HG03135 (cell line): ENCODE measurements at regions not wholly inside any gene's neighbourhood (a gene's known extent, or its start where the extent isn't known, plus 50 kb on each side); places are given as distances from the start of the nearest gene placed in this dataset.
"Not testable (repeated sequence)": the region's sequence is repeated elsewhere in the genome, so short reads cannot be mapped to it uniquely, and the experiment has no call there.

Experiments used
- ATAC-seq: cut with Tn5 transposase; IDR thresholded peaks from one replicate; pipeline ENCODE4 v1.9.1; 2021; ENCODE audit warnings: mild to moderate bottlenecking, moderate library complexity; ENCODE audit not compliant: unreplicated experiment

DNA sequence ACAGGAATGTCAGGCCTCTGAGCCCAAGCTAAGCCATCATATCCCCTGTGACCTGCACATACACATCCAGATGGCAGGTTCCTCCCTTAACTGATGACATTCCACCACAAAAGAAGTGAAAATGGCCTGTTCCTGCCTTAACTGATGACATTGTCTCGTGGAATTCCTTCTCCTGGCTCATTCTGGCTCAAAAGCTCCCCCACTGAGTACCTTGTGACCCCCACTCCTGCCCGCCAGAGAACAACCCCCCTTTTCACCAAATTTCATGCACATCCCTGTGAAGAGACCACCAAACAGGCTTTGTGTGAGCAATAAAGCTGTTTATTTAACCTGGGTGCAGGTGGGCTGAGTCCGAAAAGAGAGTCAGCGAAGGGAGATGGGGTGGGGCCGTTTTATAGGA lies 447.4 kb downstream of the FGF13 start:
- ATAC-seq: not testable (repeated sequence)

GRCh38 chrX:138270931-138271330 lies 440.6 kb downstream of the FGF13 start:
- no peak for ATAC-seq

DNA sequence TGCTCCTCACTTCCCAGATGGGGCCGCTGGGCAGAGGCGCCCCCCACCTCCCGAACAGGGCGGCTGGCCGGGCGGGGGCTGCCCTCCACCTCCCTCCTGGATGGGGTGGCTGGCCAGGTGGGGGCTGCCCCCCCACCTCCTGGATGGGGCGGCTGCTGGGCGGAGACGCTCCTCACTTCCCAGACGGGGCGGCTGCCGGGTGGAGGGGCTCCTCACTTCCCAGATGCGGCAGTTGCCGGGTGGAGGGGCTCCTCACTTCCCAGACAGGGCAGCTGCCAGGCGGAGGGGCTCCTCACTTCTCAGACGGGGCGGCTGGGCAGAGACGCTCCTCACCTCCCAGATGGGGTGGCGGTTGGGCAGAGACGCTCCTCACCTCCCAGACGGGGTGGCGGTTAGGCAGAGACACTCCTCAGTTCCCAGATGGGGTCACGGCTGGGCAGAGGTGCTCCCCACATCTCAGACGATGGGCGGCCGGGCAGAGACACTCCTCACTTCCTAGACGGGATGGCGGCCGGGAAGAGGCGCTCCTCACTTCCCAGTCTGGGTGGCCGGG lies 428.8 kb downstream of the FGF13 start:
- not testable (repeated sequence) for ATAC-seq

DNA sequence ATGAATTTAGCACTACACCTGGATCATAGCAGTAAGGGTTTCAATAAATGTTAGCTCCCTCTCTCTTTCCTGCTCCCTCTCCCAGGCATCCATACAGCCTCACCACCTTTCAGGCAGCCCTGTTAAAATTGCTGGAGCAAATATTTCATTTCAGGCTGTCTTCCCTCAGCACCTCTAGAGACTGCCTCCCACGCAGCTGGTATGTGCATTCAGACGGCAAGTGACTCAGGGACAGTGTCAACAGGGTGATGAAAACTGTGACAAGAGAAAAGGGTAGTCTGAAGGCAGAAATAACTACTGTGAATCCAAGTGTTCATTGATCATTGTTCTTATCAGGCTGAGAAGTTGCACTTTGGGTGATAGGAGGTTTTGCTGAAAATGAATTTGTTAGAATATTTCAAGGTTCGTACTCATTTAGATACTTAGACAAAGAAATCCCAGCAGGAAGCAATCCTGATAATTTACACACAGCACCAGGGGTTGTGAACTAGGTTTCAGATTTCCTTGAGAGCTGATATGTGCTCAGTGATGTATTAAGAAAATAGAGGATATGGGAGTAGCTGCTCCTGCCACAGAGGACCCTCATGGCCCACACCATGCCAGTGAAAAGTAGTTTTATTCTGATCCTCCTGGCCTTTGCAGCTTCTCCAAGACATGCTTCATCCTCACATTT lies 424.2 kb downstream of the FGF13 start:
- ATAC-seq: no peak

DNA sequence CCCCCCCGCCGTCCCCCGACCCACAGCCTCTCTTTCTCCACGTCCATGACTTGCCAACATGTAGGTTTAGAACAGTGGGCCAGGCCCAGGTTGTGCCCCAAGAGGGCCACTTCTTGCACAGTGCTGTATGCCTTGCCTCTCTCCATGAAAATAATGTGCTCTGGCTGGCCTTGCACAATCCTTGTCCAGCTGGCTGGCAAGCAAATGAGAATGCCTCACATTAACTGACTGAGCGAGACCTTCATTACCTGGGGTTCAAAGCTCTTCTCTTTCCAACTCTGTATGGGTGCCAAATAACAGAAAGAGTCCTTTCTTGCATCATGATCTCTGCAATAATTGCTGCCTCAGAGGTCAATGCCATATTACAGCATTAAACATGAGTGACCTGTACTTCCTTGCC lies 416.6 kb downstream of the FGF13 start:
- ATAC-seq: no peak

DNA sequence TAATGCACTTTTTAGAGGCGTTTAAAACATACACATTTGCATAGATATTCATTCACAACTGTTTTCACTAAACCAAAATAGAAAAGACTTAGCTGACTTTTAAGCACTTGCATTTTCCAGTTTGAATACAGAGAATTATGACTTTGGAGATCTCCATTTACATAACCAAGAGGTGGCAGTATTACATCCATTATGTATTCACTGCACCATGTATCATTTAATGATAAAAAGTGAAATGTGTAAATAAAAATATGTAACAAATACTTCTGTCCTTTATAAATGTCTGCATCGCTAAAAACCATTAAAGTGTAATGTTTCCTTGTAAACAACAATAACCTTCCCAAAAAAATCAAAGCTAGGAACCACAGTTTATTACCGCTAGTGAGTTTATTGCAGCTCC lies 413.2 kb downstream of the FGF13 start:
- ATAC-seq: no peak

GRCh38 chrX:138345801-138346200 lies 365.7 kb downstream of the FGF13 start:
- no peak for ATAC-seq

DNA sequence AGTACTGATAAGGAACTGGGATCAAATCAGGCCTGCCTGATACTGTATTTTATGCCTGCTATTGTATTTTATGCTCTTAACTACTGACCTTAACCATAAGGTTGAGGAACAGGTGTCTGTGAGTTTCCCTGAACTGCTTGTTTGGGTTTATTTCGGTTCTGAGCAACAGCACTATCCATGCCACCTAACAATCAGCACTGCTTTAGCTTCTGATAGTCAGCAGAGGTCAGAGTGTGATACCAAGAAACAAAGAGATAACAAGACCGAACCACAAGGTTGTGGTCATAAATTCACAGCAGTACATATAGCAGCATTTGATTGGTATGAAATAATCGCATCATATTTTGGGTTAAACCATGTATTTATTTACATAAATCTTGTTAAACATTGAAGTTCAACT lies 362.2 kb downstream of the FGF13 start:
- no peak for ATAC-seq

GRCh38 chrX:138378876-138379275 lies 332.6 kb downstream of the FGF13 start:
- ATAC-seq: no peak

GRCh38 chrX:138408101-138408500 lies 303.4 kb downstream of the FGF13 start:
- ATAC-seq: no peak

DNA sequence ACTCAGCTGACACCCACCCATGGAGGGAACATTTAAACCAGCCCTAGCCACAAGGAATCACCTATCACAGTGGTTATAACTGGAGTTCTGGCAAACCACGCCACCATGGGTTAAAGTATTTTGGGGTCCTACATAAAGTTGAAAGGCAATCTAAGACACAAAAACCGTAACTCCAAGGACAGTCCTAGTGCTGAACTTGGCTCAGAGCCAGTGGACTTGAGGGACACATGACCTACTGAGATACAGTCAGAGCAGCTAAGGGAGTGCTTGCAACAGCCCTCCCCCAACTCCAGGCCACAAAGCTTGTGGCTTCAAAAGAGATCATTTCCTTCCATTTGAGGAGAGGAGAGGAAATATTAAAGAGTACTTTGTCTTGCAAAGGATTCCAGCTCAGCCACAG lies 300.5 kb downstream of the FGF13 start:
- ATAC-seq: no peak
